ENCODE measurements at regions not wholly inside any gene's neighbourhood (a gene's known extent, or its start where the extent isn't known, plus 50 kb on each side); places are given as distances from the start of the nearest gene placed in this dataset.

GRCh38 chr6:167551628-167552257, 226.9 kb downstream of the TTLL2 start:
- Histone ChIP-seq H3K27me3 (ENCODE audit: insufficient read depth, low read length) (no peaks in the 10 kb centered on the region), H3K4me3 (ENCODE audit: insufficient read depth, low read length) (no peak overlapping the region), H4K20me1 (ENCODE audit: insufficient read depth, low read length) (no peaks in the 10 kb centered on the region), H2AFZ (ENCODE audit: low read length) (no peak overlapping the region), H3K4me1 (ENCODE audit: insufficient read depth, low read length) (no peaks in the 10 kb centered on the region), H3K36me3 (ENCODE audit: insufficient read depth, low read length) (no peaks in the 10 kb centered on the region), H3K79me2 (ENCODE audit: insufficient read depth, low read length) (no peaks in the 10 kb centered on the region), H3K4me2 (ENCODE audit: insufficient read depth, low read length) (no peak overlapping the region), H3K9me3 (ENCODE audit: low read depth, low read length) (no peaks in the 10 kb centered on the region), H3K27ac (ENCODE audit: low read depth, low read length) (no peak overlapping the region)
- no peak for TF ChIP-seq CTCF (IDR thresholded peaks at IDR 0.05; ENCODE audit: extremely low read depth, low read depth, low read length)
- DNase-seq (ENCODE audit: insufficient read length, low spot score, missing footprints) = no peak

- Histone ChIP-seq H3K27ac (ENCODE audit: low read depth, low read length) (no peak overlapping the region), H3K36me3 (ENCODE audit: insufficient read depth, low read length) (no peaks in the 10 kb centered on the region), H3K27me3 (ENCODE audit: insufficient read depth, low read length) (no peaks in the 10 kb centered on the region), H3K79me2 (ENCODE audit: insufficient read depth, low read length) (no peaks in the 10 kb centered on the region), H3K9me3 (ENCODE audit: low read depth, low read length) (no peaks in the 10 kb centered on the region), H3K4me1 (ENCODE audit: insufficient read depth, low read length) (no peaks in the 10 kb centered on the region), H2AFZ (ENCODE audit: low read length) (no peak overlapping the region), H3K4me3 (ENCODE audit: insufficient read depth, low read length) (no peak overlapping the region), H4K20me1 (ENCODE audit: insufficient read depth, low read length) (no peaks in the 10 kb centered on the region), H3K4me2 (ENCODE audit: insufficient read depth, low read length) (no peak overlapping the region)
- DNase-seq (ENCODE audit: insufficient read length, low spot score, missing footprints) = no peak
- TF ChIP-seq CTCF (IDR thresholded peaks at IDR 0.05; ENCODE audit: extremely low read depth, low read depth, low read length) = no peak
Measured at GRCh38 chr6:167552258-167552630, 227.4 kb downstream of the TTLL2 start.

GRCh38 chr6:167552961-167553735, 228.3 kb downstream of the TTLL2 start:
- peak; percentile 14 for DNase-seq (ENCODE audit: insufficient read length, low spot score, missing footprints)
- H3K4me2 ChIP-seq (ENCODE audit: insufficient read depth, low read length) = no peak overlapping the region
- no peak overlapping the region for H3K27ac ChIP-seq (ENCODE audit: low read depth, low read length)
- H4K20me1 ChIP-seq (ENCODE audit: insufficient read depth, low read length) = no peaks in the 10 kb centered on the region
- no peak for TF ChIP-seq CTCF (IDR thresholded peaks at IDR 0.05; ENCODE audit: extremely low read depth, low read depth, low read length)
- no peaks in the 10 kb centered on the region for H3K27me3 ChIP-seq (ENCODE audit: insufficient read depth, low read length)
- no peaks in the 10 kb centered on the region for H3K4me1 ChIP-seq (ENCODE audit: insufficient read depth, low read length)
- H3K79me2 ChIP-seq (ENCODE audit: insufficient read depth, low read length) = no peaks in the 10 kb centered on the region
- no peak overlapping the region for H2AFZ ChIP-seq (ENCODE audit: low read length)
- no peaks in the 10 kb centered on the region for H3K36me3 ChIP-seq (ENCODE audit: insufficient read depth, low read length)
- no peaks in the 10 kb centered on the region for H3K9me3 ChIP-seq (ENCODE audit: low read depth, low read length)
- H3K4me3 ChIP-seq (ENCODE audit: insufficient read depth, low read length) = no peak overlapping the region

GRCh38 chr6:167553736-167554119, 228.8 kb downstream of the TTLL2 start:
- no peaks in the 10 kb centered on the region for H3K79me2 ChIP-seq (ENCODE audit: insufficient read depth, low read length)
- H3K9me3 ChIP-seq (ENCODE audit: low read depth, low read length) = no peaks in the 10 kb centered on the region
- H3K36me3 ChIP-seq (ENCODE audit: insufficient read depth, low read length) = no peaks in the 10 kb centered on the region
- H3K4me3 ChIP-seq (ENCODE audit: insufficient read depth, low read length) = no peak overlapping the region
- DNase-seq (ENCODE audit: insufficient read length, low spot score, missing footprints) = no peak
- no peak overlapping the region for H3K27ac ChIP-seq (ENCODE audit: low read depth, low read length)
- H4K20me1 ChIP-seq (ENCODE audit: insufficient read depth, low read length) = no peaks in the 10 kb centered on the region
- no peaks in the 10 kb centered on the region for H3K27me3 ChIP-seq (ENCODE audit: insufficient read depth, low read length)
- no peak for TF ChIP-seq CTCF (IDR thresholded peaks at IDR 0.05; ENCODE audit: extremely low read depth, low read depth, low read length)
- no peak overlapping the region for H2AFZ ChIP-seq (ENCODE audit: low read length)
- H3K4me1 ChIP-seq (ENCODE audit: insufficient read depth, low read length) = no peaks in the 10 kb centered on the region
- no peak overlapping the region for H3K4me2 ChIP-seq (ENCODE audit: insufficient read depth, low read length)

All from osteoblast (primary cell).